Astrocyte of the spinal cord (primary cell): ENCODE measurements at regions not wholly inside any gene's neighbourhood (a gene's known extent, or its start where the extent isn't known, plus 50 kb on each side); places are given as distances from the start of the nearest gene placed in this dataset.

Experiments used
- DNase-seq: peaks from one replicate; pipeline ENCODE4 v3.0.0; 2011; ENCODE audit warnings: low read depth, low spot score
- H3K4me3 ChIP-seq: 2 replicates; pipeline ENCODE4 v1.5.1; 2011; ENCODE audit warnings: low read depth, mild to moderate bottlenecking, low read length, moderate library complexity
- CTCF ChIP-seq: IDR thresholded peaks from 2 replicates; pipeline ENCODE4 v1.5.1; 2012; ENCODE audit warnings: low read depth, mild to moderate bottlenecking, low read length, inconsistent platforms
- in situ Hi-C: cut with HindIII; loops from 2 replicates; pipeline ENCODE4 v1.10.0; 2017; ENCODE audit warnings: low sequenced_read_pairs

GRCh38 chr22:48104102-48104738 is 1341.8 kb downstream of the TBC1D22A start:
- in situ Hi-C loops: no loop called here
- no peak overlapping the region for H3K4me3 ChIP-seq
- no peak for TF ChIP-seq CTCF
- no peak for DNase-seq

GRCh38 chr22:48103126-48103875 is 1340.9 kb downstream of the TBC1D22A start:
- TF ChIP-seq CTCF: no peak
- in situ Hi-C loops: no loop called here
- no peak for DNase-seq
- no peak overlapping the region for H3K4me3 ChIP-seq

- in situ Hi-C loops: no loop called here
- H3K4me3 ChIP-seq: no peak overlapping the region
- TF ChIP-seq CTCF: no peak
- DNase-seq: no peak
Measured at GRCh38 chr22:48102581-48102980, 1340.1 kb downstream of the TBC1D22A start.

GRCh38 chr22:48101704-48102103 is 1339.3 kb downstream of the TBC1D22A start:
- no peak for TF ChIP-seq CTCF
- DNase-seq: no peak
- no peak overlapping the region for H3K4me3 ChIP-seq
- in situ Hi-C loops: no loop called here

GRCh38 chr22:48100685-48101417 is 1338.4 kb downstream of the TBC1D22A start:
- H3K4me3 ChIP-seq: no peak overlapping the region
- TF ChIP-seq CTCF: no peak
- in situ Hi-C loops: no loop called here
- DNase-seq: no peak

- in situ Hi-C loops: no loop called here
- no peak for DNase-seq
- TF ChIP-seq CTCF: no peak
- no peak overlapping the region for H3K4me3 ChIP-seq
Measured at GRCh38 chr22:48099671-48100070, 1337.2 kb downstream of the TBC1D22A start.
